TTC549 (cell line): ENCODE measurements at regions not wholly inside any gene's neighbourhood (a gene's known extent, or its start where the extent isn't known, plus 50 kb on each side); places are given as distances from the start of the nearest gene placed in this dataset.
"Not testable (repeated sequence)": the region's sequence is repeated elsewhere in the genome, so short reads cannot be mapped to it uniquely, and the experiment has no call there.

Experiments used
- FAIRE-seq: peaks from 2 replicates; lab custom pipeline; 2012; peaks lifted over from hg19 to GRCh38; lab: Jason Lieb, UNC

- FAIRE-seq, result no peak
Observed at GRCh38 chr7:20839196-20839735, 52.6 kb upstream of the SP8 start.

GRCh38 chr7:20839987-20840386 is 53.3 kb upstream of the SP8 start:
- FAIRE-seq, result no peak

- no peak for FAIRE-seq
Observed at GRCh38 chr7:20846791-20847190, 60.1 kb upstream of the SP8 start.

- no peak for FAIRE-seq
Observed at GRCh38 chr7:20858951-20859350, 72.3 kb upstream of the SP8 start.

- no peak for FAIRE-seq
Observed at GRCh38 chr7:20861468-20861867, 74.8 kb upstream of the SP8 start.

- FAIRE-seq, result no peak
Observed at GRCh38 chr7:20862554-20862953, 75.9 kb upstream of the SP8 start.

- no peak for FAIRE-seq
Observed at GRCh38 chr7:20864221-20864620, 77.5 kb upstream of the SP8 start.

GRCh38 chr7:20865684-20866083 is 79.0 kb upstream of the SP8 start:
- no peak for FAIRE-seq

GRCh38 chr7:20870977-20871376 is 84.3 kb upstream of the SP8 start:
- no peak for FAIRE-seq

- FAIRE-seq, result no peak
Observed at GRCh38 chr7:20892776-20893175, 106.1 kb upstream of the SP8 start.

- no peak for FAIRE-seq
Observed at GRCh38 chr7:20894806-20895205, 108.1 kb upstream of the SP8 start.

- FAIRE-seq, result no peak
Observed at GRCh38 chr7:20895563-20895962, 108.9 kb upstream of the SP8 start.

GRCh38 chr7:20896996-20897395 is 110.3 kb upstream of the SP8 start:
- no peak for FAIRE-seq

- FAIRE-seq, result no peak
Observed at GRCh38 chr7:20906801-20907453, 120.2 kb upstream of the SP8 start.

GRCh38 chr7:20911081-20911480 is 124.4 kb upstream of the SP8 start:
- FAIRE-seq, result no peak

- FAIRE-seq, result no peak
Observed at GRCh38 chr7:20913853-20914252, 127.2 kb upstream of the SP8 start.

GRCh38 chr7:20916311-20916710 is 129.6 kb upstream of the SP8 start:
- no peak for FAIRE-seq

- FAIRE-seq, result no peak
Observed at GRCh38 chr7:20917603-20918002, 130.9 kb upstream of the SP8 start.

GRCh38 chr7:20918156-20918555 is 131.5 kb upstream of the SP8 start:
- FAIRE-seq, result no peak

GRCh38 chr7:20927178-20927577 is 140.5 kb upstream of the SP8 start:
- not testable (repeated sequence) for FAIRE-seq

- no peak for FAIRE-seq
Observed at GRCh38 chr7:20927976-20928375, 141.3 kb upstream of the SP8 start.

- no peak for FAIRE-seq
Observed at GRCh38 chr7:20929199-20929598, 142.5 kb upstream of the SP8 start.

- no peak for FAIRE-seq
Observed at GRCh38 chr7:20931739-20932138, 145.1 kb upstream of the SP8 start.

GRCh38 chr7:20932785-20933527 is 146.3 kb upstream of the SP8 start:
- no peak for FAIRE-seq
